ENCODE measurements at regions not wholly inside any gene's neighbourhood (a gene's known extent, or its start where the extent isn't known, plus 50 kb on each side); places are given as distances from the start of the nearest gene placed in this dataset.
"Not testable (repeated sequence)": the region's sequence is repeated elsewhere in the genome, so short reads cannot be mapped to it uniquely, and the experiment has no call there.

DNA sequence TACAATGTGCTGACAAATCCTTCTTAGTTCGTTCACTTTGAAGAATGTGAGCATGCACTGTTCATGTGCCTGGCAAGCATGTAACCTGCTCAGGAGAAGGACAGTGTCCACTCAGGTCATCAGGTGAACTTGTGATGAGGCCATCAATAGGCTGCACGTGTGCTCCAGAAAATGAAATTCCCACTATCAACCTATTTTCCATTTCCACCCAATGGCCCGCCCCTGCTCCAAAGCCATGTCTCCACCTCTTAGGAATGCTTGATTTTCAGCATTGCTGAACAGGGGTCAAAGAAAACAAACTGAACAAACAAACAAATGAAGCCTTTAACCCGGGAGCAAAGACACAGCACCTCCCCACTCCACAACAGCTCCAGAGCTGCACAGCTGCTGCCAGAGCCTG, 563.2 kb downstream of the TUBA3C start:
- DNase-seq: not testable (repeated sequence)

DNA sequence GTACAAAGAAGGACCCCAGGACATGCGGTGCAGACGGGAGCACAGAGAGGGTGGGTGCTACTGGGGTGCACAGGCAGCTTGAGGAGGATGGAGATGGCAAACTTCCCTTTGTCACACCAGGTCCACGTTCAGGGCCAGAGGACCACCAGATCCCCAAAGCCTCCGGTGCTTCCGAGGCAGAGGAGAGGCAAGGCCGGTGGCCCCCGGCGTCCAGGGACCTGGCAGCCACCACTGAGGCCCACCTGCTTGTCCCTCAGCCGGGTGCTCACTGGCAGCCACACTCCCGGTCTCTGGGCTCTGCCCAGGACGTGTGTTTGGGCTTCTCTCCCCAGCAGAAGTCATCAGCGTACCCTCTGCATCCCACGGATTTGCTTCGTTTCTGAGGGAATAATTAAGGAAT, 571.1 kb downstream of the TUBA3C start:
- DNase-seq: not testable (repeated sequence)

DNA sequence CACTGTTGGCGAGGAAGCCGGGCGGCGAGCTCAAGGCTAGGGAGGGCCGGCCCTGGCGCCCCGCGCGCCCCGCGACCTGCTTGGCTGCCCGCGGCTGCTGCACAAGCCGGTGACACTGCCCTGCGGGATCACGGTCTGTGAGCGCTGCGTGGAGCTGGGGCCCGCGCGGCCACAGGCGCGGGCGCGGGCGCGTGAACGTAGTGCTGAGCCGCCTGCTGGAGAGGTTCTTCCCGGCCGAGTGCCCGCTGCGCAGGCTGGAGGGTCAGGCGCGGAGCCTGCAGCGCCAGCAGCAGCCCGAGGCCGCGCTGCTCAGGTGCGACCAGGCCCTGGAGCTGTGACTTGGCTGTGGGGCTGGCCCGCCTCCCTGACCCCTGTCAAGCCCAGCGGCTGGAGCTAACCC, 572.3 kb downstream of the TUBA3C start:
- DNase-seq: not testable (repeated sequence)

DNA sequence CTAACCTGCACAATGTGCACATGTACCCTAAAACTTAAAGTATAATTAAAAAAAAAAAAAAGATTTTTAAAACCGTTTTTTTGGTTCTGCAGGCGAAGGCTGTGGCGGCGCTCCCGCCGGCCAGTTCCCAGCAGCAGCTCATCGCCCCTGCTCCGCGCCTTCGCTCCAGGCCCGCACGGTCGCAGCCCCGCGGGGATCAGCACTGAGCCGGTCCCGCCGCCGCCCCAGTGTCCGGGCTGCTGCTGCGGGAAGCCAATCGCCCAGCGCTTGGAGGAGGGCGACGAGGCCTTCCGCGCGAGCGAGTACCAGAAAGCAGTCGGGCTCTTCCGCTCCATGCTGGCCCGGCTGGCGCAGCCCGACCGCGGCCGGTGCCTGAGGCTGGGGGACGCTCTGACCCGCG, 572.8 kb downstream of the TUBA3C start:
- not testable (repeated sequence) for DNase-seq

DNA sequence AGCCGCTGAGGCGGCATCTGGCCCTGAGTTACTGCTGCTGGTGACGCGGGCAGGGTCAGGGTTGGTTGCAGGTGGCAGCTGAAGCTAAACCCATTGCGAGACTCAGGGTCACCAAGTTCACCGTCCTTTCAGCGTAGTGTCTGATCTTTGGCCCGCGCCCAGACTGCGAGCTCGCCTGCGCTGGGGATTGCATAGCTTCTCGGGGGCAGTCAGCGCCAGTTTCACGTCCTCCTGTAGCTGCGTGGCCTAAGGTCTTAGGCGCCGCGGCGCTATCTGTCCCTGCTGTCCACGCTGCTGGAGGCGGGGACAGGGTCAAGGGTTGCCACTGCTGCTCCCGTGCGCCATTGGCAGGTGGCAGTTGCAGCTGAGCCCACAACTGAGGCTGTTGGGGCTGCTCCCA, 581.3 kb downstream of the TUBA3C start:
- DNase-seq: not testable (repeated sequence)

DNA sequence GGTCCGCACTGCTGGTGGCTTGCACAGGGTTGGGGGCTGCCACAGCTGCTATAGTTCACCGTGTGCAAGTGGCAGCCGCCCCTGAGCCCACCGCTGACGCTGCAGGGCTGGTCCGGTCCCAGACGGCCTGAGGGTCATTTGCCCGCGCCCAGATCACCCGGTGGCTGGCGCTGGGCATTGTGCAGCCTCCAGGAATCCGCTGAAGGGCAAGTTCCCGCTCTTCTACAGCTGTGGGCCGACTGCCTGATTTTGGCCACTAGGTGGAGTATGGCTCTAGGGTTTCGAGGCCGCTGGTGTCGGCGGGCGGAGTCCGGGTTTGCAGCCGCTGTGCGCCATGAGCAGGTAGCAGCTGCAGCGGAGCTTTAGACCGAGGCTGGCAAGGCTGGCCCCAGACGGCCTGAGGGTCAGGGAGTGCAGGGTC, 581.8 kb downstream of the TUBA3C start:
- DNase-seq: not testable (repeated sequence)

DNA sequence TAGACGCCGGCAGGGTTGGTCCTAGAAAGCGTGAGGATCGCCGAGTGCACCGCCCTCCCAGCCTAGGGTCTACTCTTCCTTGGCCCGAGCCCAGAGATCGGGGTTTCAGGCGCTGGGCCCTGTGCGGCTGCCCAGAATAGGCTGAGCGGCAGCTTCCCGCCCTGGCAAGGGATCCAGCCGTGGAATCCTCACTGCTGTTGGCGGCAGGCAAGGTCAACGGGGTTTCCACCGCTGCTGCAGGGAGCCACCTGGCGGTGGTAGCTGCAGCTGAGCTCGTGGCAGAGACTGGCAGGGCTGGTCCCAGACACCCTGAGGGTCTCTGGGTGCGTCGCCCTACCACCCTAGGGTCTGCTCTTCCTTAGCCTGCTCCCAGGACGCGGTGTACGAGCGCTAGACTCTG, 583.1 kb downstream of the TUBA3C start:
- DNase-seq: not testable (repeated sequence)

DNA sequence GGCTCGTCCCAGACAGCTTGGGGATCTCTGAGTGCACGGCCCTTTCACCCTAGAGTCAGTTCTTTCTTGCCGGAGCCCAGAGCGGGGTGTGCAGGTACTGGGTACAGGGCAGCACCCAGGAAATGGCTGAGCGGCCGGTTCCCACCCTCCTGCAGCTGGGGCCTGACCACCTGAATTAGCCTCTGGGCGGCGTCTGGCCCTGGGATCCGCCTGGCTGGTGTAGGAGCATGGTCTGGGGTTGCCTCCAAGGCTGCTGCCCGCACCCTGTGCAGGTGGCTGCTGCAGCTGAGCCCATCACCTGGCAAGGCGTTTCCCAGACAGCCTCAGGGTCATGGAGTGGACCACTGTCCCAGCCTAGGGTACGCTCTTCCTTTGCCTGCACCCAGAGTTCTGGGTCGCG, 583.7 kb downstream of the TUBA3C start:
- not testable (repeated sequence) for DNase-seq

DNA sequence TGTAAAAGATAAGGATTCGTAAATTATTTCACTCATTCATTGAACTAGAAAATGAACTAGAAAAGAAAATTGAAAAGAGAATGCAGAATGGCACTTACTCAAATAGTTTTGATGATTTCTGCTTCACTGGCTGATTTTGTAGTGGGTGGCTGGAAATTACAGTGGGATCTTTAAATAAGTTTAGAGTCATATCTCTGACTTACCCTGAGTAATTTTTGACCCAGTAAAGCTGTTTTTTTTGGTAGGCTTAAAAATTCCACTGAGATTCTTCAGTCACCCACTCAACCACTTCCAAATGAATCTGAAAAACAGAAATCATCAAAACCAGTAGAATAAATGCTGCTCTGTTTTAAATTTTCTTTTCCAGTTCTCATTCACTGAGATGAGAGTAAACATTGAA, 604.5 kb downstream of the TUBA3C start:
- not testable (repeated sequence) for DNase-seq

DNA sequence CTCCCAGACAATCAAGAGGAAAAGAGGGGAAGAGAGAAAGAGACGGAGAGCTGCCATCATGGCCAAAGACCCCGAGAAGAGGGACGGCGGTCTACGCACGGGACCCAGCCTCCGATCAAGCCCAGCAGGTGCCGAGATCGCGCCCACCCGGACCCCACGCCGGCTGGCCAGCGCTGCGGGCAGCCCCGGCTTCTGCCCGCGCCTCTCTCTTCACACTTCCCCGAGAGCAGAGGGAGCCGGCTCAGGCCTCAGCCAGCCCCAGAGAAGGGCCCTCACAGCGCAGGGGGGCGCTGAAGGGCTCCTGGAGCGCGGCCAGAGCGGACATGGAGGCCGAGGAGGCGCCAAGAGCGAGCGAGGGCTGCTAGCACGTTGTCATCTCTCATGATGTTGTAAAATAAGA, 613.7 kb downstream of the TUBA3C start:
- DNase-seq: not testable (repeated sequence)

Measured in KG1 (cell line).